HT-29 (cell line): ENCODE measurements at regions not wholly inside any gene's neighbourhood (a gene's known extent, or its start where the extent isn't known, plus 50 kb on each side); places are given as distances from the start of the nearest gene placed in this dataset.
"Not testable (repeated sequence)": the region's sequence is repeated elsewhere in the genome, so short reads cannot be mapped to it uniquely, and the experiment has no call there.

Experiments used
- DNase-seq: peaks from one replicate; pipeline ENCODE4 v3.0.0-alpha.2; 2015; ENCODE audit warnings: low spot score

- no peak for DNase-seq
These were observed 438.9 kb downstream of the NAV3 start for GRCh38 chr12:78269620-78270019.

DNA sequence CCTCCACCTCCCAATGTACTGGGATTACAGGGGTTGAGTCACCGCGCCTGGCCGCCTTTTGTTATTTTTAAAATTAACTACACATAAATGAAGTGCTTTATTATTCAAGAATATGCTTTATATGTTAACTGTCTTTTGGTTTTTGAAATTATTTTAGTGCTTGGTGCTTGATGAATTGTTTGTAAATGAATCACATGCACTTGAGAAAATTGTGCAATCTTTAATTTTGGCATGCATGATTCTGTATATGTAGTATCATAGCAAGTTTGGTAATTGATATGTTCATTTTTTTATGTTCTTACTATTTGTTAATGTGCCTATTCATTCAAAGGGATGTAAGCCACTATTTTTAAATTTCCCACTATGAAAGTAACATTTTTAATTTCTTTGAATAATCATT is 440.9 kb downstream of the NAV3 start:
- no peak for DNase-seq

DNA sequence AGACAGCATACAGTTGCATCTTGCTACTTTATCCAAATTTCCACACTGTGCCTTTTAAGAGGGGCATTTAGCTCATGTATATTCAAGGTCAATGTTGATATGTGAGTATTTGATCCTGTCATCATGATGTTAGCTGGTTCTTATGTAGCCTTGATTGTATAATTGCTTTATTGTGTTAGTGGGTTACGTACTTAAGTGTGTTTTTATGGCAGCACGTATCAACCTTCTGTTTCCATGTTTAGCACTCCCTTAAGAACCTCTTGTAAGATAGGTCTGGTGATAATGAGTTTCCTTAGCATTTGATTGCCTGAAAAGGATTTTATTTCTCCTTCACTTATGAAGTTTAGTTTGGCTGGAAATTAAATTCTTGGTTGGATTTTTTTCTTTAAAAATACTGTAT is 445.2 kb downstream of the NAV3 start:
- no peak for DNase-seq

- no peak for DNase-seq
These were observed 448.1 kb downstream of the NAV3 start for GRCh38 chr12:78278706-78279190.

GRCh38 chr12:78279567-78279966 is 448.9 kb downstream of the NAV3 start:
- DNase-seq, result no peak

- DNase-seq, result not testable (repeated sequence)
These were observed 450.4 kb downstream of the NAV3 start for GRCh38 chr12:78281102-78281501.

GRCh38 chr12:78284417-78284816 is 453.7 kb downstream of the NAV3 start:
- no peak for DNase-seq

- no peak for DNase-seq
These were observed 460.1 kb downstream of the NAV3 start for GRCh38 chr12:78290606-78291345.

GRCh38 chr12:78293059-78293686 is 462.5 kb downstream of the NAV3 start:
- peak; percentile 61 for DNase-seq

DNA sequence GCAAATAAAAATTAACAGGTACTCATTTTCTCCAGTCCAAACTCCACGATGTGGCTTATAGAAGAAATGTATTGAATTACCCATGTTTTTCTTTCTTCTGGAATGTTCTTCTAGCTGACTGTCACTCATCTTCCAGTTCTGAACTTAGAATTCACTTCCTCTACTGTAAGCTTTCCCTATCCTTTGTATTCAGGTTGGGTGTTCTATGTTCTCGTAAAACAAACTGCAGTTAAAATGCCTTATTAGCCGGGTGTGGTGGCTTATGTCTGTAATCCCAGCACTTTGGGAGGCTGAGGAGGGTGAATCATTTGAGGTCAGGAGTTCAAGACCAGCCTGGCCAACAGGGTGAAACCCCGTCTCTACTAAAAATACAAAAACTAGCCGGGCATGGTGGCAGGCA is 470.6 kb downstream of the NAV3 start:
- not testable (repeated sequence) for DNase-seq

DNA sequence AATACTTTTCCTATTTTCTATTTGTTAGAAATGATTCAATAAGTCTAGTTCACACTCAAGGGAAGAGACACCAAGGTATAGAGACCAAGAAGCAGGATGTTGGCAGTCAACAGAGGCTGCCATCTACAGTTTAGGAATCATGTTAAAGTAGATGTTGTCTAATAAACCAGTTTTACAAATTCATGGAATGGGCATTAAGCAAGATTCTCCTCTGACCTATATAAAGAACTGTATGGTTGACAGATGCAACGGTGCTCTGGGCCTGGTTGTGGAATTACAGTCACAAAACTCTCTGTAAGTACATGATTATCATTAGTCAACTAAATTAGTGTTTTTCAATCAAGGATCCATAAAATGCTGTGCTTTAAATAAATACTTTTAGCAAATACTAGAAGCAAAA is 475.1 kb downstream of the NAV3 start:
- DNase-seq, result no peak

GRCh38 chr12:78306236-78306635 is 475.5 kb downstream of the NAV3 start:
- DNase-seq, result no peak

- no peak for DNase-seq
These were observed 478.0 kb downstream of the NAV3 start for GRCh38 chr12:78308701-78309100.

DNA sequence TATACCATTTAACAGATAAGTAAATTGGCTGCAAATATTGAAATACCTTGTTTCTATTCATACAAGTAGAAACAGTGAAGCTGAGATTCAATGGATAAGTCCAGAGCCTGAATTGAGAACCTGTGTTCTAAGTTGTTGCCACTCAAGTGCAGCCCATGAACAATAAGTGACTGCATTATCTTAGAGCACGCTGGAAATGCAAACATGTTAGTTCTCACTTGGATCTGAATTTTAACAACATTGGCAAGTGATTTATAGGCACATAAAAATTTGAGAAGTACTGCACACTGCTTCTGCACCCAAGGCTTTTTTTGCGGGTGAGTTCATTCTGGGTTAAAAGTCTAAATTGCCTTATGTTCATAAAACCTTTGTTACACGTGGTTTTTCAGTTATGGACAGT is 484.3 kb downstream of the NAV3 start:
- no peak for DNase-seq

GRCh38 chr12:78316136-78316535 is 485.4 kb downstream of the NAV3 start:
- DNase-seq, result no peak

DNA sequence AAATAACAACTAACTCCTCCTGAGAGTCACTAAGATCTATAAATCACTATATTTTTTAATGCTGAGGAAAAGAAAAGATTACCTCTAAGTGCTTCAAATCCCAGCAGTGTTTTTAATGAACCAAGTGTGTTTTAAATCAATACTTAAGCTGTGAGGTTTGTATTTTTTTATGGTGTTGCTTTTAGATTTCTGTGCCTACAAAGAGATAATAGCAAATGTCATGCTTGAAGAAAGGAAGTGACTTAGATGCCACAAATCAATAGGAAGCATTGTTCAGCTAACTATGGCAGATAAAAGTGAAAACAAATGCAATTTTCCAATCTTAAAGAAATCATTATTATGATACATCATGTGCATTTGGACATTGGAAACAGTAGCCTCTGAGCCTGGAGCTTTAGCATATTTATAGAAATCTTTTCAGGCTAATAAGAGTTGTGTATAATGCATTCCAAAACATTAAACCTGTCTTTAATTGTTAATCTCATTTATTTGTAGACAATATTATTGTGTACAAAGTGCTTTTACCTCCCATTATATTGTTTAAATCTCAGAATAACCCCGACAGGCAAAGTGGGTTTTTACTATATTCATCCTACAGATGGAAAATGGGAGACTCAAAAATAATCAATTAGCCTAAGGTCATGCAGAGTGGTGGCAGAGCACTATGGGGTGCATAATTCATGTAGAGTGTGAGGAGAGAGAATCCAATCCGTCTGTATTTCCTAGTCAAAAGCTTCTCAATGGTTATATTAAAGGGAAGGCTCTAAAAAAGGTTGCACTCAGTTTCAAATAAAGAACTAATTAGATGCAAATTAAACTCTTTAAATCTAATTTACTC is 486.2 kb downstream of the NAV3 start:
- no peak for DNase-seq

GRCh38 chr12:78321696-78322095 is 491.0 kb downstream of the NAV3 start:
- no peak for DNase-seq

- no peak for DNase-seq
These were observed 492.5 kb downstream of the NAV3 start for GRCh38 chr12:78323226-78323625.

DNA sequence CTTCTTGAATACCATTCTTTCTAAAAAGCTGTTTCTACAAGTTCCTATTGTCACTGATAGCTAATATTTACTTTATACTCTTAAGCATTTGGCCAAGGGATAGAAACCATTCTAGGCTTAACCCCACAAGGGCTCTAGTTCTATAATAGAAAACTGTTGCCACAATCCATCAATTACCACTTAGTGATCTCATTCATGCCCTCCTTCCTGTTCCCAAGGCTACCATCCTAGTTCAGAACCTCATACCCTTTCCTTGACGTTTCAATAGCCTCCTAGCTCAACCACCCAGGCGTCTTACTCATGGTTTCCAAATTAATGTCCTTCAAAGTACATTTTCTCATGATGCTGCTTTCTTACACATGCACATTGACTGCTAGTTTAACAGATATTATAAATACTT is 493.5 kb downstream of the NAV3 start:
- DNase-seq, result no peak

- DNase-seq, result no peak
These were observed 497.8 kb downstream of the NAV3 start for GRCh38 chr12:78328524-78328923.

DNA sequence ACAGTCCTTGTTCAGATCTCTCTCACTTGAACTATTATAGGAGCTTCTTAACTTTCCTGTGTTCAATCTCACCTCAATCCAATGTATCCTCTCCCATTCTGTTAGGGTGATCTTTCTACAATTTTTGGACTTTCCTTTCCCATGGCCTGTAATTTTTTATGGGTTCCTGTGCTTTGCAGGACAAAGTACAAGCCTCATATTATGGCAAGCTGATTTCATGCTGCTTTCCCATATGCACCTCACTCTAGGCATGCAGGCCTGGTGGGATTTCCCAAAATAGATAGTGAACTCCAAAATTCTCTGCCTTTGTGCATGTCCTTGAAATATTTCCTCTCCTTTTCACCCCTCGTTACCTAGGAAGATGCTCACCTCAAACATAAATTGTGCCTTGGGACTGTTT is 499.4 kb downstream of the NAV3 start:
- DNase-seq, result no peak

- no peak for DNase-seq
These were observed 500.5 kb downstream of the NAV3 start for GRCh38 chr12:78331181-78331580.
